H1 (cell line): ENCODE measurements at regions not wholly inside any gene's neighbourhood (a gene's known extent, or its start where the extent isn't known, plus 50 kb on each side); places are given as distances from the start of the nearest gene placed in this dataset.

Experiments used
- CTCF ChIA-PET: fragments of 300-600 bp; sonication (Branson Sonifier 250); formaldehyde crosslinking; loops from one replicate; lab custom pipeline; 2021; ENCODE audit not compliant: partially characterized antibody; lab: Charles Lee
- POLR2A ChIA-PET: fragments of 300-600 bp; sonication (Branson Sonifier 250); formaldehyde crosslinking; loops from one replicate; lab custom pipeline; 2021; ENCODE audit warnings: inconsistent platforms; ENCODE audit not compliant: partially characterized antibody; lab: Charles Lee
- DNase-seq, 2 experiments: peaks; one replicate each; pipeline versions ENCODE4 v3.0.0 to v3.0.0-alpha.2; 2010 to 2022; ENCODE audit warnings: low spot score in 2 of 2, low read depth in 1 of 2, mixed read lengths in 1 of 2
- FAIRE-seq: peaks from 2 replicates; lab custom pipeline; 2011; peaks lifted over from hg19 to GRCh38; lab: Jason Lieb, UNC
- H2AFZ ChIP-seq: 2 replicates; pipeline ENCODE4 v1.8.1; 2012; ENCODE audit warnings: low read length, inconsistent platforms
- H2AK5ac ChIP-seq: 2 replicates; pipeline ENCODE4 v1.6.1; 2013; ENCODE audit warnings: low read depth, low read length
- H2BK120ac ChIP-seq: replicated peaks from 2 replicates; pipeline ENCODE3; 2013; ENCODE audit warnings: low read depth, low read length, inconsistent platforms
- H2BK12ac ChIP-seq: 2 replicates; pipeline ENCODE4 v1.6.1; 2013; ENCODE audit warnings: low read depth, low read length
- H2BK15ac ChIP-seq: 2 replicates; pipeline ENCODE4 v1.6.1; 2013; ENCODE audit warnings: low read length
- H2BK20ac ChIP-seq: 2 replicates; pipeline ENCODE4 v1.6.1; 2013; ENCODE audit warnings: low read length
- H2BK5ac ChIP-seq: 2 replicates; pipeline ENCODE4 v1.6.1; 2013; ENCODE audit warnings: low read depth, low read length
- H3K14ac ChIP-seq: 2 replicates; pipeline ENCODE4 v1.6.1; 2013; ENCODE audit warnings: inconsistent platforms; ENCODE audit not compliant: insufficient read length
- H3K18ac ChIP-seq: 2 replicates; pipeline ENCODE4 v1.6.1; 2013; ENCODE audit warnings: low read length; ENCODE audit errors: extremely low read depth
- H3K23ac ChIP-seq: 2 replicates; pipeline ENCODE4 v1.6.1; 2013; ENCODE audit warnings: inconsistent platforms; ENCODE audit not compliant: insufficient read length
- H3K23me2 ChIP-seq: 2 replicates; pipeline ENCODE4 v1.6.1; 2013; ENCODE audit warnings: low read depth, low read length
- H3K27ac ChIP-seq: 2 replicates; pipeline ENCODE4 v1.6.1; 2011; ENCODE audit warnings: low read depth, low read length, inconsistent platforms
- H3K27me3 ChIP-seq, 4 experiments: replicated peaks in 1 of 4; 1 replicate in 1 of 4; 2 replicates in 3 of 4; pipeline versions ENCODE4 v1.6.1 to v1.8.1; 2011 to 2013; ENCODE audit warnings: low read length in 3 of 4, mild to moderate bottlenecking in 3 of 4, inconsistent platforms in 2 of 4, mixed read lengths in 2 of 4, moderate library complexity in 1 of 4; ENCODE audit not compliant: control insufficient read depth in 3 of 4, insufficient read depth in 3 of 4; ENCODE audit errors: extremely low read depth in 1 of 4
- H3K36me3 ChIP-seq, 4 experiments: 2 replicates each; pipeline versions ENCODE4 v1.6.1 to v1.8.1; 2011 to 2013; ENCODE audit warnings: mild to moderate bottlenecking in 4 of 4, low read length in 3 of 4, moderate library complexity in 2 of 4, control low read depth in 1 of 4, inconsistent platforms in 1 of 4; ENCODE audit not compliant: insufficient read depth in 4 of 4, control insufficient read depth in 2 of 4
- H3K4ac ChIP-seq: replicated peaks from 2 replicates; pipeline ENCODE3; 2013; ENCODE audit warnings: low read length, low read depth, mixed read lengths, inconsistent platforms; ENCODE audit not compliant: insufficient read length
- H3K4me1 ChIP-seq, 4 experiments: replicated peaks in 1 of 4; 1 replicate in 1 of 4; 2 replicates in 3 of 4; pipeline versions ENCODE4 v1.6.1 to v1.8.1; 2011 to 2013; ENCODE audit warnings: low read length in 3 of 4, inconsistent platforms in 2 of 4, mixed read lengths in 1 of 4; ENCODE audit not compliant: insufficient read depth in 4 of 4, control insufficient read depth in 3 of 4
- H3K4me2 ChIP-seq, 2 experiments: 2 replicates each; pipeline versions ENCODE4 v1.6.1 to v1.8.1; 2011 to 2013; ENCODE audit warnings: low read depth in 2 of 2, low read length in 2 of 2, control low read depth in 1 of 2, inconsistent platforms in 1 of 2, mild to moderate bottlenecking in 1 of 2; ENCODE audit not compliant: insufficient read depth in 1 of 2
- H3K4me3 ChIP-seq, 4 experiments: fragments of 200-600, 300-600 bp in 1 of 4; sonication (generic), shearing (Covaris generic), sonication (Bioruptor Twin) in 1 of 4; 2 replicates each; pipeline versions ENCODE4 v1.5.1 to v1.8.1; 2011 to 2016; ENCODE audit warnings: low read length in 4 of 4, low read depth in 3 of 4, control low read depth in 2 of 4, inconsistent platforms in 2 of 4, mild to moderate bottlenecking in 2 of 4, mixed read lengths in 1 of 4, moderate library complexity in 1 of 4; ENCODE audit not compliant: insufficient read depth in 2 of 4; ENCODE audit errors: extremely low read depth in 1 of 4
- H3K56ac ChIP-seq: replicated peaks from 2 replicates; pipeline ENCODE3; 2013; ENCODE audit warnings: low read depth, mild to moderate bottlenecking, mixed read lengths, low read length, inconsistent platforms; ENCODE audit not compliant: insufficient read length
- H3K79me1 ChIP-seq: 2 replicates; pipeline ENCODE4 v1.6.1; 2013; ENCODE audit warnings: low read depth, low read length, control low read depth
- H3K79me2 ChIP-seq, 2 experiments: 2 replicates each; pipeline versions ENCODE4 v1.6.1 to v1.8.1; 2012 to 2013; ENCODE audit warnings: low read length in 2 of 2, mild to moderate bottlenecking in 2 of 2, inconsistent platforms in 1 of 2; ENCODE audit not compliant: insufficient read depth in 2 of 2, control insufficient read depth in 1 of 2
- H3K9ac ChIP-seq, 4 experiments: replicated peaks in 1 of 4; 1 replicate in 1 of 4; 2 replicates in 3 of 4; pipeline versions ENCODE4 v1.6.1 to v1.8.1; 2011 to 2013; ENCODE audit warnings: low read depth in 3 of 4, low read length in 3 of 4, control low read depth in 2 of 4, mild to moderate bottlenecking in 2 of 4, moderate library complexity in 2 of 4, inconsistent platforms in 1 of 4; ENCODE audit errors: extremely low read depth in 1 of 4
- H3K9me3 ChIP-seq, 2 experiments: 2 replicates each; pipeline versions ENCODE4 v1.6.1 to v1.8.1; 2012 to 2013; ENCODE audit warnings: mild to moderate bottlenecking in 2 of 2, moderate library complexity in 2 of 2, control low read depth in 1 of 2, inconsistent platforms in 1 of 2, low read depth in 1 of 2, low read length in 1 of 2, mixed read lengths in 1 of 2; ENCODE audit not compliant: insufficient read depth in 2 of 2
- H4K20me1 ChIP-seq, 2 experiments: replicated peaks in 1 of 2; 2 replicates each; pipeline versions ENCODE3 to v1.8.1; 2011 to 2013; ENCODE audit warnings: inconsistent platforms in 2 of 2, low read length in 2 of 2, mild to moderate bottlenecking in 1 of 2; ENCODE audit not compliant: insufficient read depth in 2 of 2, control insufficient read depth in 1 of 2
- H4K5ac ChIP-seq: 2 replicates; pipeline ENCODE4 v1.6.1; 2013; ENCODE audit warnings: low read length, low read depth, mixed read lengths, inconsistent platforms; ENCODE audit not compliant: insufficient read length
- H4K8ac ChIP-seq: 2 replicates; pipeline ENCODE4 v1.8.0; 2013; ENCODE audit warnings: mild to moderate bottlenecking, moderate library complexity, low read length, inconsistent platforms; ENCODE audit not compliant: insufficient read depth; ENCODE audit errors: extremely low read depth
- H4K91ac ChIP-seq: replicated peaks from 2 replicates; pipeline ENCODE3; 2013; ENCODE audit warnings: low read length, mixed read lengths, inconsistent platforms; ENCODE audit not compliant: insufficient read length
- TF ChIP-seq, protein P1 (sequence below): fragments of 300-600 bp; sonication (generic); IDR thresholded peaks from 2 replicates; pipeline ENCODE4 v1.7.1; 2012; ENCODE audit warnings: low read length, moderate library complexity, mild to moderate bottlenecking, inconsistent platforms; ENCODE audit not compliant: insufficient replicate concordance

DNA sequence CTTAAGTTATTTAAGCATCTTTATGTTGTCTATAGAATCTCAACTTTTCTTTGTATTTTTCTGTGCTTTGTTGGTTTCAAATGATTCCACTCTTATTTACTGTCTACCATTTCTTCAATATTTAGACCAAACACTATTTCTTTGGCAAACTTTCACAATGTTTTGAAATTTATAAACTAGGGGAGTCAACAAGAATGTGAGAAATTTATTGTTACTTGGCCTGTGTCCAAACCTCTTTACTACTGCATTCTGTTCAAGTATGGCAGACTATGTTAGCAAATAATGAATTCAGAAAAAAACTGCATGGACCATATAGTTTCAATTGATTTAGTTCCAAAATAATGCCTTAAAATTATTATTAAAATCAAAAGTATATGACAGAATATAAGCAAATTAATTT, 470.2 kb downstream of the FBXO15 start:
- Histone ChIP-seq H2AFZ (no peak overlapping the region), H2BK15ac (no peak overlapping the region), H2BK20ac (no peak overlapping the region), H2BK12ac (no peak overlapping the region), H3K4me3 (no peak overlapping the region), H4K20me1 (no peaks in the 10 kb centered on the region), H2BK120ac (no peak overlapping the region), H2AK5ac (no peak overlapping the region), H3K4me2 (no peak overlapping the region), H3K23ac (no peak overlapping the region), H4K8ac (no peak overlapping the region), H3K14ac (no peak overlapping the region), H3K23me2 (peaks cover 2% of the 10 kb centered on the region; the same call in 1 of the 2 replicates), H3K4me1 (no peaks in the 10 kb centered on the region), H3K18ac (no peak overlapping the region), H3K4ac (no peak overlapping the region), H3K27ac (no peak overlapping the region), H4K5ac (no peak overlapping the region), H3K9me3 (no peaks in the 10 kb centered on the region), H3K79me2 (no peaks in the 10 kb centered on the region), H2BK5ac (no peak overlapping the region), H3K9ac (no peak overlapping the region), H3K56ac (no peak overlapping the region), H4K91ac (no peak overlapping the region), H3K79me1 (no peaks in the 10 kb centered on the region), H3K27me3 (no peaks in the 10 kb centered on the region), H3K36me3 (no peaks in the 10 kb centered on the region)
- CTCF ChIA-PET: no interaction called here
- FAIRE-seq (no peak), DNase-seq (no peak)
- POLR2A ChIA-PET: no interaction called here
- TF ChIP-seq, protein P1, sequence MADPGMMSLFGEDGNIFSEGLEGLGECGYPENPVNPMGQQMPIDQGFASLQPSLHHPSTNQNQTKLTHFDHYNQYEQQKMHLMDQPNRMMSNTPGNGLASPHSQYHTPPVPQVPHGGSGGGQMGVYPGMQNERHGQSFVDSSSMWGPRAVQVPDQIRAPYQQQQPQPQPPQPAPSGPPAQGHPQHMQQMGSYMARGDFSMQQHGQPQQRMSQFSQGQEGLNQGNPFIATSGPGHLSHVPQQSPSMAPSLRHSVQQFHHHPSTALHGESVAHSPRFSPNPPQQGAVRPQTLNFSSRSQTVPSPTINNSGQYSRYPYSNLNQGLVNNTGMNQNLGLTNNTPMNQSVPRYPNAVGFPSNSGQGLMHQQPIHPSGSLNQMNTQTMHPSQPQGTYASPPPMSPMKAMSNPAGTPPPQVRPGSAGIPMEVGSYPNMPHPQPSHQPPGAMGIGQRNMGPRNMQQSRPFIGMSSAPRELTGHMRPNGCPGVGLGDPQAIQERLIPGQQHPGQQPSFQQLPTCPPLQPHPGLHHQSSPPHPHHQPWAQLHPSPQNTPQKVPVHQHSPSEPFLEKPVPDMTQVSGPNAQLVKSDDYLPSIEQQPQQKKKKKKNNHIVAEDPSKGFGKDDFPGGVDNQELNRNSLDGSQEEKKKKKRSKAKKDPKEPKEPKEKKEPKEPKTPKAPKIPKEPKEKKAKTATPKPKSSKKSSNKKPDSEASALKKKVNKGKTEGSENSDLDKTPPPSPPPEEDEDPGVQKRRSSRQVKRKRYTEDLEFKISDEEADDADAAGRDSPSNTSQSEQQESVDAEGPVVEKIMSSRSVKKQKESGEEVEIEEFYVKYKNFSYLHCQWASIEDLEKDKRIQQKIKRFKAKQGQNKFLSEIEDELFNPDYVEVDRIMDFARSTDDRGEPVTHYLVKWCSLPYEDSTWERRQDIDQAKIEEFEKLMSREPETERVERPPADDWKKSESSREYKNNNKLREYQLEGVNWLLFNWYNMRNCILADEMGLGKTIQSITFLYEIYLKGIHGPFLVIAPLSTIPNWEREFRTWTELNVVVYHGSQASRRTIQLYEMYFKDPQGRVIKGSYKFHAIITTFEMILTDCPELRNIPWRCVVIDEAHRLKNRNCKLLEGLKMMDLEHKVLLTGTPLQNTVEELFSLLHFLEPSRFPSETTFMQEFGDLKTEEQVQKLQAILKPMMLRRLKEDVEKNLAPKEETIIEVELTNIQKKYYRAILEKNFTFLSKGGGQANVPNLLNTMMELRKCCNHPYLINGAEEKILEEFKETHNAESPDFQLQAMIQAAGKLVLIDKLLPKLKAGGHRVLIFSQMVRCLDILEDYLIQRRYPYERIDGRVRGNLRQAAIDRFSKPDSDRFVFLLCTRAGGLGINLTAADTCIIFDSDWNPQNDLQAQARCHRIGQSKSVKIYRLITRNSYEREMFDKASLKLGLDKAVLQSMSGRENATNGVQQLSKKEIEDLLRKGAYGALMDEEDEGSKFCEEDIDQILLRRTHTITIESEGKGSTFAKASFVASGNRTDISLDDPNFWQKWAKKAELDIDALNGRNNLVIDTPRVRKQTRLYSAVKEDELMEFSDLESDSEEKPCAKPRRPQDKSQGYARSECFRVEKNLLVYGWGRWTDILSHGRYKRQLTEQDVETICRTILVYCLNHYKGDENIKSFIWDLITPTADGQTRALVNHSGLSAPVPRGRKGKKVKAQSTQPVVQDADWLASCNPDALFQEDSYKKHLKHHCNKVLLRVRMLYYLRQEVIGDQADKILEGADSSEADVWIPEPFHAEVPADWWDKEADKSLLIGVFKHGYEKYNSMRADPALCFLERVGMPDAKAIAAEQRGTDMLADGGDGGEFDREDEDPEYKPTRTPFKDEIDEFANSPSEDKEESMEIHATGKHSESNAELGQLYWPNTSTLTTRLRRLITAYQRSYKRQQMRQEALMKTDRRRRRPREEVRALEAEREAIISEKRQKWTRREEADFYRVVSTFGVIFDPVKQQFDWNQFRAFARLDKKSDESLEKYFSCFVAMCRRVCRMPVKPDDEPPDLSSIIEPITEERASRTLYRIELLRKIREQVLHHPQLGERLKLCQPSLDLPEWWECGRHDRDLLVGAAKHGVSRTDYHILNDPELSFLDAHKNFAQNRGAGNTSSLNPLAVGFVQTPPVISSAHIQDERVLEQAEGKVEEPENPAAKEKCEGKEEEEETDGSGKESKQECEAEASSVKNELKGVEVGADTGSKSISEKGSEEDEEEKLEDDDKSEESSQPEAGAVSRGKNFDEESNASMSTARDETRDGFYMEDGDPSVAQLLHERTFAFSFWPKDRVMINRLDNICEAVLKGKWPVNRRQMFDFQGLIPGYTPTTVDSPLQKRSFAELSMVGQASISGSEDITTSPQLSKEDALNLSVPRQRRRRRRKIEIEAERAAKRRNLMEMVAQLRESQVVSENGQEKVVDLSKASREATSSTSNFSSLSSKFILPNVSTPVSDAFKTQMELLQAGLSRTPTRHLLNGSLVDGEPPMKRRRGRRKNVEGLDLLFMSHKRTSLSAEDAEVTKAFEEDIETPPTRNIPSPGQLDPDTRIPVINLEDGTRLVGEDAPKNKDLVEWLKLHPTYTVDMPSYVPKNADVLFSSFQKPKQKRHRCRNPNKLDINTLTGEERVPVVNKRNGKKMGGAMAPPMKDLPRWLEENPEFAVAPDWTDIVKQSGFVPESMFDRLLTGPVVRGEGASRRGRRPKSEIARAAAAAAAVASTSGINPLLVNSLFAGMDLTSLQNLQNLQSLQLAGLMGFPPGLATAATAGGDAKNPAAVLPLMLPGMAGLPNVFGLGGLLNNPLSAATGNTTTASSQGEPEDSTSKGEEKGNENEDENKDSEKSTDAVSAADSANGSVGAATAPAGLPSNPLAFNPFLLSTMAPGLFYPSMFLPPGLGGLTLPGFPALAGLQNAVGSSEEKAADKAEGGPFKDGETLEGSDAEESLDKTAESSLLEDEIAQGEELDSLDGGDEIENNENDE: no peak
